Mesothelial cell of epicardium (in vitro differentiated cells): ENCODE measurements at regions not wholly inside any gene's neighbourhood (a gene's known extent, or its start where the extent isn't known, plus 50 kb on each side); places are given as distances from the start of the nearest gene placed in this dataset.

ENCODE experiments used
- DNase-seq, 2 experiments: peaks; one replicate each; pipeline ENCODE4 v3.0.0; 2021; ENCODE audit warnings: low spot score in 2 of 2; ENCODE audit not compliant: unreplicated experiment in 2 of 2
- H3K27ac Mint-ChIP-seq: 2 replicates; pipeline ENCODE4 v1.8.0; 2021; ENCODE audit warnings: mixed read lengths
- H3K27me3 Mint-ChIP-seq: 2 replicates; pipeline ENCODE4 v1.8.0; 2021; ENCODE audit warnings: low read depth, mixed read lengths
- H3K36me3 Mint-ChIP-seq: 2 replicates; pipeline ENCODE4 v1.8.0; 2021; ENCODE audit warnings: mixed read lengths
- H3K4me1 Mint-ChIP-seq: 2 replicates; pipeline ENCODE4 v1.8.0; 2021; ENCODE audit warnings: mixed read lengths
- H3K4me3 Mint-ChIP-seq: 2 replicates; pipeline ENCODE4 v1.8.0; 2021; ENCODE audit warnings: mild to moderate bottlenecking, moderate library complexity, mixed read lengths
- H3K9me3 Mint-ChIP-seq: 2 replicates; pipeline ENCODE4 v1.8.0; 2021; ENCODE audit warnings: mixed read lengths
- CTCF ChIP-seq: fragments of 200-600 bp; sonication (generic); IDR thresholded peaks from one replicate; pipeline ENCODE4 v1.5.0; 2021; ENCODE audit warnings: antibody characterized with exemption; ENCODE audit not compliant: unreplicated experiment

GRCh38 chr14:84112589-84112988, 1417.4 kb upstream of the FLRT2 start:
- Mint-ChIP-seq H3K4me1 (peaks cover 8% of the 10 kb centered on the region), H3K36me3 (peaks cover 5% of the 10 kb centered on the region), H3K4me3 (no peak overlapping the region), H3K9me3 (peaks cover 26% of the 10 kb centered on the region), H3K27ac (no peak overlapping the region), H3K27me3 (no peaks in the 10 kb centered on the region)
- no peak for TF ChIP-seq CTCF
- no peak for DNase-seq

GRCh38 chr14:84125676-84126075, 1404.3 kb upstream of the FLRT2 start:
- Mint-ChIP-seq H3K4me1 (peaks cover 14% of the 10 kb centered on the region), H3K27ac (no peak overlapping the region), H3K4me3 (no peak overlapping the region), H3K36me3 (peaks cover 1% of the 10 kb centered on the region), H3K27me3 (no peaks in the 10 kb centered on the region), H3K9me3 (no peaks in the 10 kb centered on the region)
- no peak for DNase-seq
- no peak for TF ChIP-seq CTCF

- Mint-ChIP-seq H3K27me3 (no peaks in the 10 kb centered on the region), H3K9me3 (no peaks in the 10 kb centered on the region), H3K27ac (no peak overlapping the region), H3K4me1 (peaks cover 14% of the 10 kb centered on the region), H3K36me3 (no peaks in the 10 kb centered on the region), H3K4me3 (no peak overlapping the region)
- no peak for TF ChIP-seq CTCF
- DNase-seq: no peak
Observed at GRCh38 chr14:84127495-84127894, 1402.4 kb upstream of the FLRT2 start.

- no peaks in the 10 kb centered on the region for H3K27me3 Mint-ChIP-seq
- H3K4me1 Mint-ChIP-seq: peaks cover 14% of the 10 kb centered on the region
- no peak overlapping the region for H3K27ac Mint-ChIP-seq
- no peaks in the 10 kb centered on the region for H3K9me3 Mint-ChIP-seq
- no peak overlapping the region for H3K4me3 Mint-ChIP-seq
- no peaks in the 10 kb centered on the region for H3K36me3 Mint-ChIP-seq
- no peak for TF ChIP-seq CTCF
- no peak for DNase-seq
Observed at GRCh38 chr14:84128050-84128449, 1401.9 kb upstream of the FLRT2 start.

GRCh38 chr14:84129007-84129406, 1400.9 kb upstream of the FLRT2 start:
- H3K4me1 Mint-ChIP-seq: peaks cover 14% of the 10 kb centered on the region
- H3K27me3 Mint-ChIP-seq: no peaks in the 10 kb centered on the region
- DNase-seq: no peak
- peaks cover 5% of the 10 kb centered on the region for H3K9me3 Mint-ChIP-seq
- no peak overlapping the region for H3K27ac Mint-ChIP-seq
- no peak overlapping the region for H3K4me3 Mint-ChIP-seq
- no peak for TF ChIP-seq CTCF
- H3K36me3 Mint-ChIP-seq: no peaks in the 10 kb centered on the region

GRCh38 chr14:84129941-84130340, 1400.0 kb upstream of the FLRT2 start:
- no peaks in the 10 kb centered on the region for H3K27me3 Mint-ChIP-seq
- peaks cover 5% of the 10 kb centered on the region for H3K9me3 Mint-ChIP-seq
- no peak for DNase-seq
- H3K4me1 Mint-ChIP-seq: peaks cover 14% of the 10 kb centered on the region
- no peak for TF ChIP-seq CTCF
- no peaks in the 10 kb centered on the region for H3K36me3 Mint-ChIP-seq
- no peak overlapping the region for H3K27ac Mint-ChIP-seq
- H3K4me3 Mint-ChIP-seq: no peak overlapping the region
